ENCODE measurements at regions not wholly inside any gene's neighbourhood (a gene's known extent, or its start where the extent isn't known, plus 50 kb on each side); places are given as distances from the start of the nearest gene placed in this dataset.

DNA sequence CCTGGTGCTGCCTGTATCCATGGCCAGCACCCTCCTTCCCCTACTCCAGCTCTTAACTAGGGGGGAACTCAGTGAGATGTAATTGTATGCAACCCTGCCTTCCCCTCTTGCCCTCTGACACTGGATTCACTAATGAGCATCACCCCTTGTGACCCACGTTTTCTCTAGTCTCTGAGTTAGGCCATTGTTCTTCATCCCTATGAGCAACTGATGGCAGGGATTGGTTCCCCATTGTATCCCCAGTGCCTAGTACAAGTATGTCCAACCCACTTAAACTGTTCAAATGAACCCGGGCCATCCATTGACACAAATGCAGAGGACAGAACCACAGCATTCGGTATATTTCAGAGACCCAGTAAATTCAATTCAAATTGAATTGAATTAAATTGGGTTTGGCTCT is 77.6 kb upstream of the ASTN2 start:
- no peaks in the 10 kb centered on the region for H3F3A ChIP-seq (ENCODE audit: insufficient read depth, low read length)
- H3K4me2 ChIP-seq (ENCODE audit: low read depth, low read length), result no peak overlapping the region
- H2AFZ ChIP-seq (ENCODE audit: low read length), result no peak overlapping the region
- DNase-seq, result no peak
- no peaks in the 10 kb centered on the region for H4K20me1 ChIP-seq (ENCODE audit: insufficient read depth, low read length)
- H3K9me2 ChIP-seq (replicated peaks; ENCODE audit: insufficient read depth, low read length), result no peaks in the 10 kb centered on the region
- no peak overlapping the region for H3K4me3 ChIP-seq (ENCODE audit: low read length)
- no peak overlapping the region for H3K9ac ChIP-seq (ENCODE audit: low read length)
- no peaks in the 10 kb centered on the region for H3K79me2 ChIP-seq (ENCODE audit: low read length)
- H3K4me1 ChIP-seq (ENCODE audit: low read length), result no peaks in the 10 kb centered on the region
- H3K36me3 ChIP-seq (replicated peaks; ENCODE audit: insufficient read depth, low read length), result no peaks in the 10 kb centered on the region
- H3K27me3 ChIP-seq (replicated peaks; ENCODE audit: insufficient read depth, low read length), result no peaks in the 10 kb centered on the region
- TF ChIP-seq, protein P1, sequence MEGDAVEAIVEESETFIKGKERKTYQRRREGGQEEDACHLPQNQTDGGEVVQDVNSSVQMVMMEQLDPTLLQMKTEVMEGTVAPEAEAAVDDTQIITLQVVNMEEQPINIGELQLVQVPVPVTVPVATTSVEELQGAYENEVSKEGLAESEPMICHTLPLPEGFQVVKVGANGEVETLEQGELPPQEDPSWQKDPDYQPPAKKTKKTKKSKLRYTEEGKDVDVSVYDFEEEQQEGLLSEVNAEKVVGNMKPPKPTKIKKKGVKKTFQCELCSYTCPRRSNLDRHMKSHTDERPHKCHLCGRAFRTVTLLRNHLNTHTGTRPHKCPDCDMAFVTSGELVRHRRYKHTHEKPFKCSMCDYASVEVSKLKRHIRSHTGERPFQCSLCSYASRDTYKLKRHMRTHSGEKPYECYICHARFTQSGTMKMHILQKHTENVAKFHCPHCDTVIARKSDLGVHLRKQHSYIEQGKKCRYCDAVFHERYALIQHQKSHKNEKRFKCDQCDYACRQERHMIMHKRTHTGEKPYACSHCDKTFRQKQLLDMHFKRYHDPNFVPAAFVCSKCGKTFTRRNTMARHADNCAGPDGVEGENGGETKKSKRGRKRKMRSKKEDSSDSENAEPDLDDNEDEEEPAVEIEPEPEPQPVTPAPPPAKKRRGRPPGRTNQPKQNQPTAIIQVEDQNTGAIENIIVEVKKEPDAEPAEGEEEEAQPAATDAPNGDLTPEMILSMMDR (IDR thresholded peaks at IDR 0.05; ENCODE audit: low read length), result no peak
- TF ChIP-seq EZH2phosphoT487 (IDR thresholded peaks at IDR 0.05; ENCODE audit: low read length) (no peak), EZH2 (optimal IDR thresholded peaks at IDR 0.05; ENCODE audit: low read depth, low read length) (no peak)
- H3K9me3 ChIP-seq (replicated peaks; ENCODE audit: insufficient read depth, low read length), result no peaks in the 10 kb centered on the region
- no peak overlapping the region for H3K27ac ChIP-seq (ENCODE audit: low read length)

DNA sequence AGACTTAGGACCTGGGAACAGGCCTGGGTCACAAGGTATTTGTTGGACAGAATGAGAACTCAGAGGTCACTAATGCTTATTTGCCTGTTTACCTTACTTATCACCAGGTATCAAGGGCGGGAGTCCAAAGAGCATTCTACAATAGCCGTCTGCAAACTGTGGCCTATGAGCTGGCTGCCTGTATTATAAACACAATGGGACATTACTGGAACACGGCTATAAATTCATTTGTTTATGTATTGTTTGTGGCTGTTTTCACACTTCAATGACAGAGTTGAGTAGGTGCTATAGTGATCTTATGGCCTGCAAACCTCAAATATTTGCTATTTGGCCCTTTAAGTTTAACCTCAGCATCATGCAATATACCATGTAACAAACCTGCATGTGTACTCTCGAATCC is 76.6 kb upstream of the ASTN2 start:
- Histone ChIP-seq H3K36me3 (replicated peaks; ENCODE audit: insufficient read depth, low read length) (no peaks in the 10 kb centered on the region), H2AFZ (ENCODE audit: low read length) (no peak overlapping the region), H3K4me3 (ENCODE audit: low read length) (no peak overlapping the region), H3K9ac (ENCODE audit: low read length) (no peak overlapping the region), H3K27me3 (replicated peaks; ENCODE audit: insufficient read depth, low read length) (no peaks in the 10 kb centered on the region), H3K9me2 (replicated peaks; ENCODE audit: insufficient read depth, low read length) (no peaks in the 10 kb centered on the region), H4K20me1 (ENCODE audit: insufficient read depth, low read length) (no peaks in the 10 kb centered on the region), H3K79me2 (ENCODE audit: low read length) (no peaks in the 10 kb centered on the region), H3K4me2 (ENCODE audit: low read depth, low read length) (no peak overlapping the region), H3K9me3 (replicated peaks; ENCODE audit: insufficient read depth, low read length) (no peaks in the 10 kb centered on the region), H3K27ac (ENCODE audit: low read length) (no peak overlapping the region), H3F3A (ENCODE audit: insufficient read depth, low read length) (no peaks in the 10 kb centered on the region), H3K4me1 (ENCODE audit: low read length) (no peaks in the 10 kb centered on the region)
- DNase-seq, result no peak
- TF ChIP-seq EZH2phosphoT487 (IDR thresholded peaks at IDR 0.05; ENCODE audit: low read length), result no peak
- TF ChIP-seq EZH2 (optimal IDR thresholded peaks at IDR 0.05; ENCODE audit: low read depth, low read length), result no peak
- TF ChIP-seq, protein P1 (IDR thresholded peaks at IDR 0.05; ENCODE audit: low read length), result no peak

DNA sequence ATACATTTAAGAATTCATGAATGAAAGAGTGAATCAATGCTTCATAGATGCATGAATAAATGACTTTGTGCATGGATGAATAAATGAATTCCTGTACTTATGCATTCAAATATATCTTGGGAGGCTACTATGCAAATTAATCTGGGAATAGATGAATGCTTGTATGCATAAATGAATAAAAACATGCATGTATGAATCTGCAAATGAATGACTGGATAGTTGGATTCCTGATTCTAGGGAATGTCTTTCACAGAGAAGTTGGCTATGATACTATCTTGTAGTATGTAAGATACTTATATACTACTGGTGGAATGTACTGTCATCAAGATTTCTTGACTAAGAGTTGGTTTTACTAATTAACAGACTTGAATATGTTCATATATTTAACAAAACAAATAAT is 75.3 kb upstream of the ASTN2 start:
- Histone ChIP-seq H3K27me3 (replicated peaks; ENCODE audit: insufficient read depth, low read length) (no peaks in the 10 kb centered on the region), H3K9me2 (replicated peaks; ENCODE audit: insufficient read depth, low read length) (no peaks in the 10 kb centered on the region), H3K36me3 (replicated peaks; ENCODE audit: insufficient read depth, low read length) (no peaks in the 10 kb centered on the region), H3K4me3 (ENCODE audit: low read length) (no peak overlapping the region), H3K9ac (ENCODE audit: low read length) (no peak overlapping the region), H3K79me2 (ENCODE audit: low read length) (no peaks in the 10 kb centered on the region), H3K4me2 (ENCODE audit: low read depth, low read length) (no peak overlapping the region), H3K9me3 (replicated peaks; ENCODE audit: insufficient read depth, low read length) (no peaks in the 10 kb centered on the region), H3K4me1 (ENCODE audit: low read length) (0 out of 2 replicates have a peak, but pooled peaks cover 3% of the 10 kb centered on the region), H2AFZ (ENCODE audit: low read length) (no peak overlapping the region), H3F3A (ENCODE audit: insufficient read depth, low read length) (no peaks in the 10 kb centered on the region), H3K27ac (ENCODE audit: low read length) (no peak overlapping the region), H4K20me1 (ENCODE audit: insufficient read depth, low read length) (no peaks in the 10 kb centered on the region)
- TF ChIP-seq EZH2 (optimal IDR thresholded peaks at IDR 0.05; ENCODE audit: low read depth, low read length) (no peak), EZH2phosphoT487 (IDR thresholded peaks at IDR 0.05; ENCODE audit: low read length) (no peak)
- TF ChIP-seq, protein P1 (IDR thresholded peaks at IDR 0.05; ENCODE audit: low read length), result no peak
- no peak for DNase-seq

Measured in MM.1S (cell line).